GM06990 (cell line): ENCODE measurements at regions not wholly inside any gene's neighbourhood (a gene's known extent, or its start where the extent isn't known, plus 50 kb on each side); places are given as distances from the start of the nearest gene placed in this dataset.

Experiments used
- DNase-seq: peaks from one replicate; pipeline ENCODE4 v3.0.0-alpha.2; 2011; ENCODE audit not compliant: insufficient read length; ENCODE audit errors: extremely low read depth
- H3K27me3 ChIP-seq: replicated peaks from 2 replicates; pipeline ENCODE4 v1.6.0; 2011; ENCODE audit warnings: low read length; ENCODE audit not compliant: control insufficient read depth, insufficient read depth
- H3K36me3 ChIP-seq: 2 replicates; pipeline ENCODE4 v1.5.1; 2011; ENCODE audit warnings: low read length; ENCODE audit not compliant: control insufficient read depth, insufficient read depth
- H3K4me3 ChIP-seq: replicated peaks from 2 replicates; pipeline ENCODE4 v1.5.1; 2011; ENCODE audit warnings: low read depth, mild to moderate bottlenecking, control low read depth, low read length
- CTCF ChIP-seq: IDR thresholded peaks from 2 replicates; pipeline ENCODE4 v1.5.1; 2011; ENCODE audit warnings: low read length, control low read depth, mild to moderate bottlenecking, inconsistent platforms; ENCODE audit not compliant: insufficient read depth, poor library complexity, severe bottlenecking

- Histone ChIP-seq H3K4me3 (no peak overlapping the region), H3K27me3 (no peaks in the 10 kb centered on the region; the same call in 1 of the 2 replicates), H3K36me3 (no peaks in the 10 kb centered on the region)
- no peak for DNase-seq
- TF ChIP-seq CTCF: no peak
Observed at GRCh38 chr11:56848141-56848809, 99.8 kb upstream of the OR9G4 start.

GRCh38 chr11:56846631-56847576 is 98.4 kb upstream of the OR9G4 start:
- Histone ChIP-seq H3K36me3 (no peaks in the 10 kb centered on the region), H3K4me3 (no peak overlapping the region), H3K27me3 (no peaks in the 10 kb centered on the region)
- no peak for TF ChIP-seq CTCF
- DNase-seq: no peak

- Histone ChIP-seq H3K4me3 (no peak overlapping the region), H3K36me3 (no peaks in the 10 kb centered on the region), H3K27me3 (no peaks in the 10 kb centered on the region)
- DNase-seq: no peak
- TF ChIP-seq CTCF: no peak
Observed at GRCh38 chr11:56845121-56845732, 96.7 kb upstream of the OR9G4 start.

GRCh38 chr11:56843816-56844215 is 95.3 kb upstream of the OR9G4 start:
- Histone ChIP-seq H3K36me3 (no peaks in the 10 kb centered on the region), H3K4me3 (no peak overlapping the region), H3K27me3 (no peaks in the 10 kb centered on the region)
- no peak for TF ChIP-seq CTCF
- no peak for DNase-seq

GRCh38 chr11:56842814-56843794 is 94.6 kb upstream of the OR9G4 start:
- no peak for DNase-seq
- TF ChIP-seq CTCF: no peak
- no peaks in the 10 kb centered on the region for H3K27me3 ChIP-seq
- H3K4me3 ChIP-seq: no peak overlapping the region
- H3K36me3 ChIP-seq: no peaks in the 10 kb centered on the region
